ENCODE measurements at regions not wholly inside any gene's neighbourhood (a gene's known extent, or its start where the extent isn't known, plus 50 kb on each side); places are given as distances from the start of the nearest gene placed in this dataset.

GRCh38 chr18:24530630-24531111, 70.2 kb downstream of the HRH4 start:
- Mint-ChIP-seq H3K36me3 (ENCODE audit: unreplicated experiment) (no peaks in the 10 kb centered on the region), H3K9me3 (ENCODE audit: unreplicated experiment) (no peaks in the 10 kb centered on the region), H3K4me1 (ENCODE audit: unreplicated experiment) (no peaks in the 10 kb centered on the region), H3K4me3 (ENCODE audit: unreplicated experiment) (no peak overlapping the region), H3K27ac (ENCODE audit: unreplicated experiment) (no peak overlapping the region), H3K27me3 (ENCODE audit: unreplicated experiment) (peaks cover 14% of the 10 kb centered on the region)
- no peak for TF ChIP-seq CTCF (IDR thresholded peaks at IDR 0.05)
- DNase-seq (ENCODE audit: extremely low spot score, unreplicated experiment) = no peak

GRCh38 chr18:24534271-24534670, 73.8 kb downstream of the HRH4 start:
- H3K9me3 Mint-ChIP-seq (ENCODE audit: unreplicated experiment) = no peaks in the 10 kb centered on the region
- no peak overlapping the region for H3K4me3 Mint-ChIP-seq (ENCODE audit: unreplicated experiment)
- no peak for TF ChIP-seq CTCF (IDR thresholded peaks at IDR 0.05)
- no peak overlapping the region for H3K27ac Mint-ChIP-seq (ENCODE audit: unreplicated experiment)
- H3K27me3 Mint-ChIP-seq (ENCODE audit: unreplicated experiment) = peaks cover 35% of the 10 kb centered on the region
- H3K4me1 Mint-ChIP-seq (ENCODE audit: unreplicated experiment) = no peaks in the 10 kb centered on the region
- no peak for DNase-seq (ENCODE audit: extremely low spot score, unreplicated experiment)
- no peaks in the 10 kb centered on the region for H3K36me3 Mint-ChIP-seq (ENCODE audit: unreplicated experiment)

- Mint-ChIP-seq H3K36me3 (ENCODE audit: unreplicated experiment) (no peaks in the 10 kb centered on the region), H3K4me3 (ENCODE audit: unreplicated experiment) (no peak overlapping the region), H3K9me3 (ENCODE audit: unreplicated experiment) (no peaks in the 10 kb centered on the region), H3K27me3 (ENCODE audit: unreplicated experiment) (peaks cover 39% of the 10 kb centered on the region), H3K27ac (ENCODE audit: unreplicated experiment) (no peak overlapping the region), H3K4me1 (ENCODE audit: unreplicated experiment) (no peaks in the 10 kb centered on the region)
- no peak for TF ChIP-seq CTCF (IDR thresholded peaks at IDR 0.05)
- no peak for DNase-seq (ENCODE audit: extremely low spot score, unreplicated experiment)
Observed at GRCh38 chr18:24534737-24535136, 74.3 kb downstream of the HRH4 start.

GRCh38 chr18:24535527-24536295, 75.3 kb downstream of the HRH4 start:
- Mint-ChIP-seq H3K27ac (ENCODE audit: unreplicated experiment) (no peak overlapping the region), H3K4me3 (ENCODE audit: unreplicated experiment) (no peak overlapping the region), H3K27me3 (ENCODE audit: unreplicated experiment) (peaks cover 44% of the 10 kb centered on the region), H3K4me1 (ENCODE audit: unreplicated experiment) (no peaks in the 10 kb centered on the region), H3K9me3 (ENCODE audit: unreplicated experiment) (no peaks in the 10 kb centered on the region), H3K36me3 (ENCODE audit: unreplicated experiment) (no peaks in the 10 kb centered on the region)
- no peak for TF ChIP-seq CTCF (IDR thresholded peaks at IDR 0.05)
- DNase-seq (ENCODE audit: extremely low spot score, unreplicated experiment) = no peak

- Mint-ChIP-seq H3K27me3 (ENCODE audit: unreplicated experiment) (peaks cover 44% of the 10 kb centered on the region), H3K27ac (ENCODE audit: unreplicated experiment) (no peak overlapping the region), H3K36me3 (ENCODE audit: unreplicated experiment) (no peaks in the 10 kb centered on the region), H3K4me1 (ENCODE audit: unreplicated experiment) (no peaks in the 10 kb centered on the region), H3K4me3 (ENCODE audit: unreplicated experiment) (no peak overlapping the region), H3K9me3 (ENCODE audit: unreplicated experiment) (no peaks in the 10 kb centered on the region)
- no peak for DNase-seq (ENCODE audit: extremely low spot score, unreplicated experiment)
- TF ChIP-seq CTCF (IDR thresholded peaks at IDR 0.05) = no peak
Observed at GRCh38 chr18:24536326-24536725, 75.9 kb downstream of the HRH4 start.

All from osteocyte (in vitro differentiated cells).